GM23338 (cell line): ENCODE measurements at regions not wholly inside any gene's neighbourhood (a gene's known extent, or its start where the extent isn't known, plus 50 kb on each side); places are given as distances from the start of the nearest gene placed in this dataset.

ENCODE experiments used
- EZH2 ChIP-seq: fragments of 200-600 bp; sonication (generic); IDR thresholded peaks from one replicate; pipeline ENCODE4 v1.8.0; 2017; ENCODE audit warnings: antibody characterized with exemption, mild to moderate bottlenecking, low read depth; ENCODE audit not compliant: unreplicated experiment
- POLR2AphosphoS5 ChIP-seq: IDR thresholded peaks from 2 replicates; pipeline ENCODE4 v1.6.1; 2016; ENCODE audit warnings: antibody characterized with exemption, low read depth

- no peak for TF ChIP-seq POLR2AphosphoS5
- no peak for TF ChIP-seq EZH2
These were observed 112.9 kb upstream of the TOP1 start for GRCh38 chr20:40915756-40916155.
